Testis (tissue), 2 donors: ENCODE measurements at regions not wholly inside any gene's neighbourhood (a gene's known extent, or its start where the extent isn't known, plus 50 kb on each side); places are given as distances from the start of the nearest gene placed in this dataset.

Experiments
- POLR2A ChIP-seq: fragments of 450-650 bp; IDR thresholded peaks from one replicate; pipeline ENCODE4 v1.6.1; 2017; ENCODE audit warnings: antibody characterized with exemption, mild to moderate bottlenecking, moderate library complexity
- TF ChIP-seq, protein P1 (sequence below), 3 experiments: fragments of 450-650 bp in 2 of 3; fragments of 200-600 bp in 1 of 3; sonication (generic) in 1 of 3; IDR thresholded peaks; one replicate each; pipeline ENCODE4 v1.5.1; 2016 to 2019; ENCODE audit warnings: antibody characterized with exemption in 3 of 3, mild to moderate bottlenecking in 2 of 3, moderate library complexity in 1 of 3

DNA sequence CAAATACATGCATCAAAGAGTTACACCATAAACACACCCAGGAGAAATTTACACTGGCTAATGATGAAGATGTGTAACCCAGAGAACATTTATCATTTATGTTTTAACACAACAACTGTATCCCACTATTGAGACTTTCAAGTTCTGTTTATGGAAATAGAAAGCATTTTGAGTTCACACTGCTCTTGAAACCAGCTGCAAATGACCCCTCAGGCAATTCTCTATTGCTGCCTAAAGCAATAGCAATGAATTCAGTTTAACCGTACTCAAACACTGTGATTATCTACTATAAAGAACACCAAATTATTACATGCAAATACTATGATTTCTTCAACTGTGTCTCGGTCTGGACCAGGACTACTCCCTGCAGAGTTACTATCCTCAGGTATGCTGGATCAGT lies 452.7 kb upstream of the NRXN1 start:
- TF ChIP-seq, protein P1, sequence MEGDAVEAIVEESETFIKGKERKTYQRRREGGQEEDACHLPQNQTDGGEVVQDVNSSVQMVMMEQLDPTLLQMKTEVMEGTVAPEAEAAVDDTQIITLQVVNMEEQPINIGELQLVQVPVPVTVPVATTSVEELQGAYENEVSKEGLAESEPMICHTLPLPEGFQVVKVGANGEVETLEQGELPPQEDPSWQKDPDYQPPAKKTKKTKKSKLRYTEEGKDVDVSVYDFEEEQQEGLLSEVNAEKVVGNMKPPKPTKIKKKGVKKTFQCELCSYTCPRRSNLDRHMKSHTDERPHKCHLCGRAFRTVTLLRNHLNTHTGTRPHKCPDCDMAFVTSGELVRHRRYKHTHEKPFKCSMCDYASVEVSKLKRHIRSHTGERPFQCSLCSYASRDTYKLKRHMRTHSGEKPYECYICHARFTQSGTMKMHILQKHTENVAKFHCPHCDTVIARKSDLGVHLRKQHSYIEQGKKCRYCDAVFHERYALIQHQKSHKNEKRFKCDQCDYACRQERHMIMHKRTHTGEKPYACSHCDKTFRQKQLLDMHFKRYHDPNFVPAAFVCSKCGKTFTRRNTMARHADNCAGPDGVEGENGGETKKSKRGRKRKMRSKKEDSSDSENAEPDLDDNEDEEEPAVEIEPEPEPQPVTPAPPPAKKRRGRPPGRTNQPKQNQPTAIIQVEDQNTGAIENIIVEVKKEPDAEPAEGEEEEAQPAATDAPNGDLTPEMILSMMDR (IDR thresholded peaks at IDR 0.05), result no peak
- no peak for TF ChIP-seq POLR2A
